HG03457 (cell line): ENCODE measurements at regions not wholly inside any gene's neighbourhood (a gene's known extent, or its start where the extent isn't known, plus 50 kb on each side); places are given as distances from the start of the nearest gene placed in this dataset.
"Not testable (repeated sequence)": the region's sequence is repeated elsewhere in the genome, so short reads cannot be mapped to it uniquely, and the experiment has no call there.

Experiments
- ATAC-seq: cut with Tn5 transposase; IDR thresholded peaks from one replicate; pipeline ENCODE4 v1.9.1; 2021; ENCODE audit warnings: moderate number of reproducible peaks; ENCODE audit not compliant: unreplicated experiment

- no peak for ATAC-seq
Observed at GRCh38 chr18:1103537-1103936, 198.9 kb downstream of the ADCYAP1 start.

- no peak for ATAC-seq
Observed at GRCh38 chr18:1104181-1104881, 199.7 kb downstream of the ADCYAP1 start.

DNA sequence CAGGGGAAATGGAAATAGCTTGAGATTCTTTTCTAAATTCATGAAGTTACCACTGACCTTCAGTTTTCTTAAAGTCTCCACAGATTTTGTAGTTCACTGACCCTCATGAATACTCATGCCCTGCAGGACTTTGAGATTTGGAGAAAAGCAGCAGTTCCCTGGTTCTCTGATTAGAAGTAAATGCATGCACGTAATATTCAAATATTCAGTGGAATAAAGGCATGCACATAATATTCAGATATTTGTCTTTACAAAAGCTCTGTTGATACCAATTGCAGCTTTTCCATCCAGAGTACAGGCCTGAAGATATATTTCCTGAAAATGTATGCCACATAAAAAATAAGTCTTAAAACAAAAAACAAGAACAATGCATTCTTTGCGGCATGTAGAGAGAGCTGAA lies 219.8 kb downstream of the ADCYAP1 start:
- no peak for ATAC-seq

DNA sequence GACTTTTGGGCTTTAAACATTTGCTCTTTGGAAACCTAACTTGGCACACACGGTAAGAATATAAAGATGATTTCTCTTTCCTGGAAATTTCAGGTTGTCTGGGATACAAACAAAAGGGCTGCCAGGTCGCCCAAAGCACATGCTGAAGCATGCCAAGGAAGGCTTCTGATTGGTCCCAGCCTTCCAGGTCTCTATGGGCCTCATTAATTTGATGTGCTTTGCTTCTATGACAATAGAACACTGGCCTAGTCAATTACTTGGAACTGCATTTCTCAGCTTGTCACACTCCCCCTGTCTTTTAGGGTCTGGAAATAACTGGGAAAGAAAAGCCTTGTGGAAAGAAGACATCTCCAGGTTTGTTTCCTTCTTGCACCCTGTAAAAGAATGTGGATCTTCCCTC lies 228.9 kb downstream of the ADCYAP1 start:
- no peak for ATAC-seq

DNA sequence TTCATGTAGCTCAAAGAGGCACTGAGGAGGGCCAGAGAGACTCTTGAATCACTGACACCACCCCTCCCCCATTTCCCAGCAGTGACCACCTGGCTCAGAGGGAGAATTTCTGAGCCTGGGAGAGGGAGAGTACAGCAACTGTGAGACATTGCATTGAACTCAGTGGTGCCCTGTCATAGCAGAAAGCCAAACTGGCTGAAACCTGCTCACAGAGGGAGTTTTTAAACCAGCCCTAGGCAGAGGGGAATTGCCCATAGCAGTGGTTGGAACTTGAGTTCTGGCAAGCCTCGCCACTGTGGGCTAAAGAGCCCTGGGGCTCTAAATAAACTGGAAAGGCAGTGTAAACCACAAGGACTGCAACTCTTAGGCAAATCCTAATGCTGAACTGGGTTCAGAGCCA lies 243.1 kb downstream of the ADCYAP1 start:
- no peak for ATAC-seq

DNA sequence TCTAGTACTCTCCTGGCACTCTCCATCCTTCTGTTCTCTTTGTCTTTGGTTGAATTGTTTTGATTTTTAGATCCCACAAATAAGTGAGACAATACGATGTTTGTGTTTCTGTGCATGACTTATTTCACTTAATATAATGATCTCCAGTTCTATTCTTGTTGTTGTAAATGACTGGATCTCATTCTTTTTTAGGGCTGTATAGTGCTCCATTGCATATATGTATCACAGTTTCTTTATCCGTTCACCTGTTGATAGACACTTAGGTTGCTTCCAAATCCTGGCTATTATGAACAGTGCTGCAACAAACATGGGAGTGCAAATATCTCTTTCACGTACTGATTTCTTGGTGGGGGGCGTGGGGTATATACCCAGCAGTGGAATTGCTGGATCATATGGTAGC lies 245.0 kb downstream of the ADCYAP1 start:
- ATAC-seq = no peak

DNA sequence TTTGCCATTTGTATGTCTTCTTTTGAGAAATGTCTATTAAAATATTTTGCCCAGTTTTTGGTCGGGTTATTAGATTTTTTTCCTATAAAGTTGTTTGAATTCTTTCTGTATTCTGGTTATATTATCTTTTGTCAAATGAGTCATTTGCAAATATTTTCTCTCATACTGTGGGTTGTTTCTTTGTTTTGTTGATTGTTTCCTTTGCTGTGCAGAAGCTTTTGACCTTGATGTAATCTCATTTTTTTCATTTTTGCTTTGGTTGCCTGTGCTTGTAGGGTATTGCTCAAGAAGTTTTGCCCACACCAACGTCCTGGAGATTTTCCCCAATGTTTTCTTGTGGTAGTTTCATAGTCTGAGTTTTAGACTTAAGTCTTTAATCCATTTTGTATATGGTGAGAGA lies 245.7 kb downstream of the ADCYAP1 start:
- ATAC-seq = no peak

DNA sequence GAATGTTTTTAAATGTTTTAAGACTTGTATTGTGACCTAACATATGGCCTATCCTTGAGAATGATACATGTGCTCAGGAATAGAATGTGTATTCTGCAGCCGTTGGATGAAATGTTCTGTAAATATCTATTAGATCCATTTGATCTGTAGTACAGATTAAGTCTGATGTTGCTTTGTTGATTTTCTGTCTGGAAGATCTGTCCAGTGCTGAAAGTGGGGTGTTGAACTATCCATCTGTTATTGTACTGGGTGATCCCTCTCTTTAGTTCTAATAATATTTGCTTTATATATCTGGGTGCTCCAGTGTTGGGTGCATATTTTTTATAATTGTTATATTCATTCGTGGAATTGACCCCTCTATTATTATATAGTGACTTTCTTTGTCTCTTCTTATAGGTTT lies 248.3 kb downstream of the ADCYAP1 start:
- ATAC-seq = not testable (repeated sequence)

- no peak for ATAC-seq
Observed at GRCh38 chr18:1173593-1173992, 268.9 kb downstream of the ADCYAP1 start.

DNA sequence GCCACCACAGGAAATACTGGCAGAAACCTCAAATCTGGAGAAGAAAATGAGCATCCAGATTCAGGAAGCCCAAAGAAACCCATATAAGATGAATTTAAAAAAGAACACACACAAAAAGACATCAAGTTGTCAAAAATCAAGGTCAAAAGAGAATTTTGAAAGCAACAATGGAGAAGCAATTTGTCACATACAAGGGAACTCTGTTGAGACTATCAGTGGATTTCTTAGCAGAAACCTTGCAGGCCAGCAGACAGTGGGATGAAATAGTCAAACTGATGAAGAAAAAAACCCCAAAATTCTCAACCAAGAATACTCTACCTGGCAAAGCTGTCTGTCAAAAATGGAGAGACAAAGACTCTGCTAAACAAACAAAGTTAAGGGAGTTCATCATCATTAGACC lies 272.6 kb downstream of the ADCYAP1 start:
- ATAC-seq = no peak

- ATAC-seq = no peak
Observed at GRCh38 chr18:1191341-1191740, 286.7 kb downstream of the ADCYAP1 start.

GRCh38 chr18:1213126-1213525 lies 308.5 kb downstream of the ADCYAP1 start:
- no peak for ATAC-seq

GRCh38 chr18:1222880-1223279 lies 318.2 kb downstream of the ADCYAP1 start:
- ATAC-seq = no peak

DNA sequence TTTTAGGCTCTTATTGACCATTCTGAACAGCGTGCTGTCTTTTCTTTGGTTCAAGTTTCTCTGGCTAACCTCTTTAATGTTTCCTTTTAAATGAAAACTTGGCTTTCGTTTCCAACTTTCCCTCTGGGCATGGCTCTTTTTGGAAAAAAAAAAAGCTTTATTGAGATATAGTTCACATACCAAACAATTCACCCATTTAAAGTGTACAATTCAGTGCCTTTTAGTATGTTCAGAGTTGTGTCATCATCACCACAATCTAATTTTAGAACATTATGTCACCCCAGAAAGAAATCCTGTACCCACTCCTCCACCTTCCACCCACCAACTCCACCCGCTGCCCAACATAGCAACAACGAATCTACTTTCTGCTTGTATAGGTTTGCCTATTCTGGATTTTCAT lies 322.4 kb downstream of the ADCYAP1 start:
- no peak for ATAC-seq

- ATAC-seq = no peak
Observed at GRCh38 chr18:1229634-1230033, 325.0 kb downstream of the ADCYAP1 start.

DNA sequence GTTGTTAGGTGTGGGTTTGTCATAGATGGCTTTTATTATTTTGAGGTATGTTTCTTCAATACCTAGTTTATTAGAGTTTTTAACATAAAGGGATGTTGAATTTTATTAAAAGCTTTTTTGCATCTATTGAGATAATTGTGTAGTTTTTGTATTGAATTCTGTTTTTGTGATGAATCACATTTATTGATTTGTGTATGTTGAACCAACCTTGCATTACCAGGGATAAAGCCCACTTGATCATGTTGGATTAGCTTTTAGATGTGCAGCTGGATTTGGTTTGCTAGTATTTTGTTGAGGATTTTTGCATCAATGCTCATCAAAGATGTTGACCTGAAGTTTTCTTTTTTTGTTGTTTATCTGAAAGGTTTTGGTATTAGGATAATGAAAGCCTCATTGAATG lies 328.2 kb downstream of the ADCYAP1 start:
- no peak for ATAC-seq

DNA sequence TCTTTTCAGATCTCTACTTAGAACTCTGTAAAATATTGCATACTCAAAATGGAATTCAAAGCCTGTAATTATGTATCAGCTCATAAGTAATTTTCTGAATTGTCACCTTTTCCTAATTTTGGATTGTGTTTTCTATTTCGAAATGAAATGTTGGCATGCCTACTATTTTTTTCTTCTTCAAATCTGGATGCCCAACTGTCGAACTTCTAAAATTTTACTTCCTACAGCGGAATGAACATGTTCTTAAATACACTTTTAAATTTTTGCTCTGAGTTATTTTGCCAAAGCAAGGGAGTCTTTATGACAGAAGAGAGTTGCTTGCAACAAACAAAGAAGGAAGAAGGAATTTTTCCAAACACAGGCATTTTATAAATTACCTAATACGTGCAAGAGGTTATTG lies 336.0 kb downstream of the ADCYAP1 start:
- no peak for ATAC-seq

DNA sequence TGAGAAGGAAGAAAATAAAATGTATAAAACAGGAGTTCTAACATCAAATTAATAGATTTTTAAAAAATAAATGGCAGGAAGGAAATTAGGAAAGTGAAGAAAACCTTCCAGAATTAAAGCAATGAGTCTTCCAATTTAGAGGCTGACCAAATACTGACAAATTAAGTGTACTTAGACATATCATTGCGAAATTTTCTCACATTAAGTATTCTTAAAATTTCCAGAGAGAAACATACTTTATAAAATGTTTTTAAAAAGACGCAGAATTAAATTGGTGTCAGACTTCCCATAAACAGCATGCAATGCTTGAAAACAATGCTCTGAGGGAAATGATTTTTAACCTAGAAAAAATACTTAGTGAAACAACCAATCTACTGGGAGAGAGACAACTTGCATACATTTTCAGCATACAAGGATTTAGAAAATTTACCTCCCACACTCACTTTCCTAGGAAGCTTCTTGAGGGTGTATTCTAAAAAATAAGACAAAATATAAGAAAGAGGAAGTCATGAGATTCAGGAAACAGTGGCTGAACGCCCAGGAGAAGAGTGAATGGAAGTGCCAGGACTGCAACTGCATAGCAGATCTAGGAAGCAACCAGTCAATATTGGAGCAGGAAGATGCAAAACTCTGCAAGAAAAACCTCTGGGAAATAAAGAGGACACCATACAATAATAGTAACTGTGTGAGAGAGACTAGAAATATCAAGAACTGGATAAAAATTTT lies 339.9 kb downstream of the ADCYAP1 start:
- no peak for ATAC-seq

- ATAC-seq = no peak
Observed at GRCh38 chr18:1246827-1247226, 342.2 kb downstream of the ADCYAP1 start.

- no peak for ATAC-seq
Observed at GRCh38 chr18:1252534-1252933, 347.9 kb downstream of the ADCYAP1 start.

GRCh38 chr18:1252936-1253335 lies 348.3 kb downstream of the ADCYAP1 start:
- no peak for ATAC-seq

DNA sequence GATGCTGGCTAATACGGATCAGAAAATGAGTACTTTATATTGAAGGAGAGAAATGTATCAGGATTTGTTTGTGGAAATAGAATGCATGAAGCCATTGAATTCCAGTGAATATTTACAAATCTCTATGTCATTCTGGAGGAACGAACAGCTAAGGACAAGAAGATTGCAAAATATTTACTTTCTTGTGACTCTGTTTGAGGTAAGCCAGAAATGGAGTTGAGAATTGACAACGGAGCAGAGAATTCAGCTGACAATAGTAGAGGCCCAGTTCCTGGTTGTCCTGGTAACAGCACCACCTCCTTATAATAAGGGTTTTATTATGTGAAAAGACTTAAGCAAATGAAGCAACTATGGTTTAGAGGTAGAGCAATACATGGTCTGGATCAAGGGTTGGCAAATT lies 349.2 kb downstream of the ADCYAP1 start:
- no peak for ATAC-seq

GRCh38 chr18:1261054-1261453 lies 356.4 kb downstream of the ADCYAP1 start:
- ATAC-seq = no peak
